OCI-LY7 (cell line): ENCODE measurements at regions not wholly inside any gene's neighbourhood (a gene's known extent, or its start where the extent isn't known, plus 50 kb on each side); places are given as distances from the start of the nearest gene placed in this dataset.

Source experiments
- CTCF ChIP-seq: fragments of 200-600 bp; sonication (generic); conservative IDR thresholded peaks from 2 replicates; pipeline ENCODE4 v1.5.1; 2014; ENCODE audit warnings: mild to moderate bottlenecking, antibody characterized with exemption, low read length, moderate library complexity, mixed read lengths
- EZH2phosphoT487 ChIP-seq: fragments of 200-600 bp; sonication (generic); IDR thresholded peaks from 2 replicates; pipeline ENCODE4 v1.6.1; 2018; ENCODE audit warnings: low read depth, borderline replicate concordance, mild to moderate bottlenecking, mixed run types, antibody characterized with exemption, low read length, moderate library complexity, mixed read lengths

GRCh38 chr6:118752803-118753202 is 101.4 kb upstream of the CEP85L start:
- TF ChIP-seq EZH2phosphoT487 (no peak), CTCF (no peak)
